ENCODE measurements at regions not wholly inside any gene's neighbourhood (a gene's known extent, or its start where the extent isn't known, plus 50 kb on each side); places are given as distances from the start of the nearest gene placed in this dataset.

DNA sequence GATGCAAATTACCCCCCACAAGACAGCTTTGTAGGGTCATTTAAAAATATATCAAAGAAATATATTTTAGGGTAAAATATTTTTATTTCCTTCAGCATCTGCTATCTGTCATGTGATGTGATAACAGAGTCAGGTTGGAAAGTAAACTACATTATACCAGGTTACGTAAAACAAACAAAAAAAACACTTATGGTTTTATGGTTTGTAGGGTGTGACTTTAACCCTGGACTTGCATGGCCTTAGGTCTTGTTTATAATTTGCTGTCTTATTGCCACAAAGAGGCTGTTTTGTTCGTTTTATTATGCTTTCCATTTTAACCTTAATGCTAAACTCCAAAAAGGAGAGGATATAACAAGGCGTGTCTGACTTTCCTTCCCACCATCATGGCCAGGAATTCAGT is 244.5 kb upstream of the MME start:
- TF ChIP-seq, protein P1, sequence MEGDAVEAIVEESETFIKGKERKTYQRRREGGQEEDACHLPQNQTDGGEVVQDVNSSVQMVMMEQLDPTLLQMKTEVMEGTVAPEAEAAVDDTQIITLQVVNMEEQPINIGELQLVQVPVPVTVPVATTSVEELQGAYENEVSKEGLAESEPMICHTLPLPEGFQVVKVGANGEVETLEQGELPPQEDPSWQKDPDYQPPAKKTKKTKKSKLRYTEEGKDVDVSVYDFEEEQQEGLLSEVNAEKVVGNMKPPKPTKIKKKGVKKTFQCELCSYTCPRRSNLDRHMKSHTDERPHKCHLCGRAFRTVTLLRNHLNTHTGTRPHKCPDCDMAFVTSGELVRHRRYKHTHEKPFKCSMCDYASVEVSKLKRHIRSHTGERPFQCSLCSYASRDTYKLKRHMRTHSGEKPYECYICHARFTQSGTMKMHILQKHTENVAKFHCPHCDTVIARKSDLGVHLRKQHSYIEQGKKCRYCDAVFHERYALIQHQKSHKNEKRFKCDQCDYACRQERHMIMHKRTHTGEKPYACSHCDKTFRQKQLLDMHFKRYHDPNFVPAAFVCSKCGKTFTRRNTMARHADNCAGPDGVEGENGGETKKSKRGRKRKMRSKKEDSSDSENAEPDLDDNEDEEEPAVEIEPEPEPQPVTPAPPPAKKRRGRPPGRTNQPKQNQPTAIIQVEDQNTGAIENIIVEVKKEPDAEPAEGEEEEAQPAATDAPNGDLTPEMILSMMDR (IDR thresholded peaks at IDR 0.05; ENCODE audit: low read depth, low read length): no peak
- TF ChIP-seq EZH2phosphoT487 (IDR thresholded peaks at IDR 0.05; ENCODE audit: low read depth): no peak
